IPS-15b (cell line): ENCODE measurements at regions not wholly inside any gene's neighbourhood (a gene's known extent, or its start where the extent isn't known, plus 50 kb on each side); places are given as distances from the start of the nearest gene placed in this dataset.
"Not testable (repeated sequence)": the region's sequence is repeated elsewhere in the genome, so short reads cannot be mapped to it uniquely, and the experiment has no call there.

Source experiments
- H3K27me3 ChIP-seq: one replicate; pipeline ENCODE4 v1.6.1; 2013; ENCODE audit warnings: low read length; ENCODE audit not compliant: control insufficient read depth, insufficient read depth
- H3K36me3 ChIP-seq: one replicate; pipeline ENCODE4 v1.6.1; 2013; ENCODE audit warnings: low read length; ENCODE audit not compliant: control insufficient read depth, insufficient read depth
- H3K4me1 ChIP-seq: one replicate; pipeline ENCODE4 v1.6.1; 2013; ENCODE audit warnings: mild to moderate bottlenecking, low read length; ENCODE audit not compliant: control insufficient read depth, insufficient read depth
- H3K4me3 ChIP-seq: one replicate; pipeline ENCODE4 v1.5.1; 2013; ENCODE audit warnings: low read depth, low read length
- H3K9ac ChIP-seq: one replicate; pipeline ENCODE4 v1.6.1; 2013; ENCODE audit warnings: low read depth, mild to moderate bottlenecking, low read length
- H3K9me3 ChIP-seq: one replicate; pipeline ENCODE4 v1.6.1; 2013; ENCODE audit warnings: mild to moderate bottlenecking, low read length; ENCODE audit not compliant: control insufficient read depth, insufficient read depth

GRCh38 chr10:65284495-65285041, 1641.3 kb upstream of the LRRTM3 start:
- H3K4me1 ChIP-seq = peaks cover 3% of the 10 kb centered on the region
- H3K9me3 ChIP-seq = no peaks in the 10 kb centered on the region
- H3K9ac ChIP-seq = no peak overlapping the region
- no peaks in the 10 kb centered on the region for H3K27me3 ChIP-seq
- H3K4me3 ChIP-seq = no peak overlapping the region
- no peaks in the 10 kb centered on the region for H3K36me3 ChIP-seq

DNA sequence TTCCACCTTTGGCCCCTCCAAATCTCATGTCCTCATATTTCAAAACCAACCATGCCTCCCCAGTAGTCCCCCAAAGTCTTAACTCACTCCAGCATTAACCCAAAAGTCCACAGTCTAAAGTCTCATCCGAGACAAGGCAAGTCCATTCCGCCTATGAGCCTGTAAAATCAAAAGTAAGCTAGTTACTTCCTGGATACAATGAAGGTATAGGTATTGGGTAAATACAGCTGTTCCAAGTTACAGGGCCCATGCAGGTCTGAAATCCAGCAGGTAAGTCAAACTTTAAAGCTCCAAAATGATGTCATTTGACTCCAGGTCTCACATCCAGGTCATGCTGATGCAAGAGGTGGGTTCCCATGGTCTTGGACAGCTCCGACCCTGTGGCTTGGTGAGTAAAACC, 1640.1 kb upstream of the LRRTM3 start:
- H3K27me3 ChIP-seq, H3K9ac ChIP-seq, H3K9me3 ChIP-seq, H3K4me3 ChIP-seq, H3K36me3 ChIP-seq, H3K4me1 ChIP-seq: not testable (repeated sequence)

DNA sequence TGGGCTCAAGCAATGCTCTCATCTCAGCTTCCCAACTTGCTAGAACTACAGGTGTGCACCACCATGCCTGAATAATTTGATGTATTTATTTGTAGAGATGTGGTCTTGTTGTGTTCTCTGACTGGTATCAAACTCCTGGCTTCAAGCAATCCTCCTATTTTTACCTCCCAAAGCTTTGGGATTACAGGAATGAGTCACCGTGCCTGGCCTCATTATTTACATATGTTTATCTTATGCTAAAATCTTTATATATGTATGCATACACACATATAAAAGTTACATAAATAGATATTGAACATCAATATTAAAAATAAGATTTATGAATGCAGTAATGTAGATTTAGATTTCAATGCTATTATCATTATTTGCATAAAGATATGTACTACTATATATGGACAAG, 1634.5 kb upstream of the LRRTM3 start:
- no peaks in the 10 kb centered on the region for H3K9me3 ChIP-seq
- no peak overlapping the region for H3K9ac ChIP-seq
- H3K4me1 ChIP-seq = no peaks in the 10 kb centered on the region
- no peaks in the 10 kb centered on the region for H3K27me3 ChIP-seq
- H3K4me3 ChIP-seq = no peak overlapping the region
- no peaks in the 10 kb centered on the region for H3K36me3 ChIP-seq

DNA sequence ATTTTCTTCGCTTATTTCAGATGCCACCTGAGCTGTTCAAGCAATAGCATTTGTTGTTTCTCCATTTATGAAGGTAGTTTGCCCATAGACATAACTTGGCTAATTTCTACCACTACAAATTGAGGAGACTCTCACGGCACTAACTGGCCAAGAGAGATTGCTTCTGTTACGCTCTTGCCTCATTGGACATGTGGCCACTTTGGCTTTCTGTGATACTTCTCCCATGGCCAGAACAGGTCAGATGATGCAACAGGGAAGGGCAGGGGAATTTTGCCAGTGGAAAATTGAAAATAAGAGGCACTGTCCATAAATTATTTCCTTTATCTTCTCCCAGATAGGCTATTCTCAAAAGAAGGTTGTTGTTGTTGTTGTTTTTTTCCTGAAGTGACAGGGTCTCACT, 1633.3 kb upstream of the LRRTM3 start:
- Histone ChIP-seq H3K27me3 (no peaks in the 10 kb centered on the region), H3K4me3 (no peak overlapping the region), H3K9ac (no peak overlapping the region), H3K4me1 (no peaks in the 10 kb centered on the region), H3K36me3 (no peaks in the 10 kb centered on the region), H3K9me3 (no peaks in the 10 kb centered on the region)

GRCh38 chr10:65294329-65294728, 1631.5 kb upstream of the LRRTM3 start:
- H3K4me1 ChIP-seq = no peaks in the 10 kb centered on the region
- H3K4me3 ChIP-seq = no peak overlapping the region
- no peaks in the 10 kb centered on the region for H3K36me3 ChIP-seq
- H3K27me3 ChIP-seq = no peaks in the 10 kb centered on the region
- no peaks in the 10 kb centered on the region for H3K9me3 ChIP-seq
- H3K9ac ChIP-seq = no peak overlapping the region

GRCh38 chr10:65301181-65301580, 1624.7 kb upstream of the LRRTM3 start:
- Histone ChIP-seq H3K4me3 (no peak overlapping the region), H3K9ac (no peak overlapping the region), H3K27me3 (no peaks in the 10 kb centered on the region), H3K36me3 (no peaks in the 10 kb centered on the region), H3K4me1 (no peaks in the 10 kb centered on the region), H3K9me3 (no peaks in the 10 kb centered on the region)

GRCh38 chr10:65306201-65306600, 1619.6 kb upstream of the LRRTM3 start:
- no peak overlapping the region for H3K9ac ChIP-seq
- H3K9me3 ChIP-seq = no peaks in the 10 kb centered on the region
- no peak overlapping the region for H3K4me3 ChIP-seq
- H3K4me1 ChIP-seq = no peaks in the 10 kb centered on the region
- no peaks in the 10 kb centered on the region for H3K36me3 ChIP-seq
- no peaks in the 10 kb centered on the region for H3K27me3 ChIP-seq

GRCh38 chr10:65312876-65313275, 1613.0 kb upstream of the LRRTM3 start:
- H3K4me3 ChIP-seq = no peak overlapping the region
- no peak overlapping the region for H3K9ac ChIP-seq
- H3K4me1 ChIP-seq = no peaks in the 10 kb centered on the region
- H3K9me3 ChIP-seq = no peaks in the 10 kb centered on the region
- H3K27me3 ChIP-seq = no peaks in the 10 kb centered on the region
- no peaks in the 10 kb centered on the region for H3K36me3 ChIP-seq

DNA sequence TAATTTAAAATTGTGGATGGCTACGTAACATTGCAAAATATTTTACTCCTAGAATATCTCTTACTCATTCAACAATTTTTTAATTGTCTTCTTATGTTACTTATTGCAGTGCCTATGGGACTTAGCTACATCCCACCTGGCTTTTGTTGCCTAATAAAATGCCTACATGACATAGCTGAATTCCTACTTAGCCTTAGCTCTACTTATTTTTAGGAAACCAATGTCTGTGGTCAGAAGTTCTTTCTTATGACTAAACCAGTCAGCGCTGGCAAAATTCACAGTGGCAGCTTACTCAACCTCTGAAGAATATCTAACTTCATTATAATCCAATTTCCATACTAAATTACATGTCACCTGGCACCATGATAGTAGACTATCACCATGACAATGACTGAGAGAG, 1612.4 kb upstream of the LRRTM3 start:
- Histone ChIP-seq H3K36me3 (no peaks in the 10 kb centered on the region), H3K9me3 (no peaks in the 10 kb centered on the region), H3K9ac (no peak overlapping the region), H3K4me1 (no peaks in the 10 kb centered on the region), H3K27me3 (no peaks in the 10 kb centered on the region), H3K4me3 (no peak overlapping the region)

DNA sequence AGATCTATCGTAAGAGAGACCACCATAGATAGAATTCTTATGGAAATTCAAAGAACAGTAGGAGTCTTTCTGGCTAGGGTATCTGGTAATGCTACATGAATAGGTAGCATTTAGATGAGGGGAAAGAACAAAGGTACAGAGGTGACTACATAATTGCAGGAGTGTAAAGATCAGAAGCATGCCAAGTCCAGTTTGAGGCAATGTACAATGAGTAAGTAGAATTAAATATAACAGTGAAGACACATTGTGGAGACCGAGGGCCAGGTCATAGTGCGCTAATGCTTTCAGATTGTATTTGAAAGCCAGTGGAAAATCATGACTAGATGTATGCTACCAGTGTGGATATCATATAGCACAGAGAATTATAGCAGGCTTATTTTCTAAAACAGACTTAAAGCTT, 1611.6 kb upstream of the LRRTM3 start:
- Histone ChIP-seq H3K36me3 (no peaks in the 10 kb centered on the region), H3K4me1 (no peaks in the 10 kb centered on the region)

GRCh38 chr10:65319493-65319892, 1606.3 kb upstream of the LRRTM3 start:
- H3K27me3 ChIP-seq = no peaks in the 10 kb centered on the region
- no peaks in the 10 kb centered on the region for H3K9me3 ChIP-seq

More for the DNA sequence above, 1611.6 kb upstream of the LRRTM3 start:
- Histone ChIP-seq H3K27me3 (no peaks in the 10 kb centered on the region), H3K9me3 (no peaks in the 10 kb centered on the region), H3K9ac (no peak overlapping the region), H3K4me3 (no peak overlapping the region)

DNA sequence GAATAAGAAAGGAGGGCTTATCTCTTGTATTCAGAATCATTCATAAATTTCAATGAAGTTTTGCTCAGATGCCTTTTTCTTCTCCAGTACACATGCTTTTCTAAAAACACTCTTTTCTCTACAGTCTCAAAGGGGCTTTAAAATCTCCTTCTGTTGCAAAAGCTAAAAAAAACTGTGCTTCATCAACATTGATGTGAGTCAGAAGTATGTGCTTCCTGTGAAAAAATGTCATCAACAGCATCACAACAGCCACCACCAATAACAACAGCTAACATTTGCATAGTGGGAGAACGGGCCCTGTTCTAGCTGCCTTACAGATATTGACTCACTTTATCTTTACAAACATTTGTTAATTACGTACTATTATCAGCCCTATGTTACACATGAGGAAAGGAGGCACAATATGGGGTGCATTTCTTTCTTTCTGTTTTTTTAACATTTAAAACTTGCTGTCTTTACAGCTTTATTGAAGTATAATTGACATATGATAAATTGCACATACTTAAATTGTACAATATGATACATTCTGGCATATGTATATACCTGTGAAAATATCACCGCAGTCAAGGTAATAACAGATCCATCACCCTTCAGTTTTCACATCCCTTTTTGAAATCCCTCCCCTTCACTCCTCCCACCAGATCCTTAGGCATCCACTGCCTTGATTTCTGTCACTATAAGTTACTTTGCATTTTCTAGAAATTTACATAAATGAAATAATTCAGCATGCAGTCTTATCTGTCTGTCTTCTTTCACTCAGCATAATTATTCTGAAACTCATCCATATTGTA, 1605.4 kb upstream of the LRRTM3 start:
- no peaks in the 10 kb centered on the region for H3K27me3 ChIP-seq
- H3K9ac ChIP-seq = no peak overlapping the region
- peaks cover 5% of the 10 kb centered on the region for H3K4me1 ChIP-seq
- no peak overlapping the region for H3K4me3 ChIP-seq
- no peaks in the 10 kb centered on the region for H3K36me3 ChIP-seq
- no peaks in the 10 kb centered on the region for H3K9me3 ChIP-seq

More at GRCh38 chr10:65319493-65319892, 1606.3 kb upstream of the LRRTM3 start:
- Histone ChIP-seq H3K4me1 (peaks cover 3% of the 10 kb centered on the region), H3K4me3 (no peak overlapping the region), H3K36me3 (no peaks in the 10 kb centered on the region), H3K9ac (no peak overlapping the region)
